Fibroblast of the aortic adventitia (primary cell): ENCODE measurements at regions not wholly inside any gene's neighbourhood (a gene's known extent, or its start where the extent isn't known, plus 50 kb on each side); places are given as distances from the start of the nearest gene placed in this dataset.

Experiments used
- DNase-seq: peaks from one replicate; pipeline ENCODE4 v3.0.0-alpha.2; 2010; ENCODE audit warnings: low read depth
- H3K4me3 ChIP-seq: 2 replicates; pipeline ENCODE4 v1.5.1; 2011; ENCODE audit warnings: low read depth, mild to moderate bottlenecking, control low read depth, low read length, moderate library complexity
- CTCF ChIP-seq: IDR thresholded peaks from 2 replicates; pipeline ENCODE4 v1.5.1; 2011; ENCODE audit warnings: mild to moderate bottlenecking, low read length, control low read depth, inconsistent platforms; ENCODE audit not compliant: insufficient read depth

DNA sequence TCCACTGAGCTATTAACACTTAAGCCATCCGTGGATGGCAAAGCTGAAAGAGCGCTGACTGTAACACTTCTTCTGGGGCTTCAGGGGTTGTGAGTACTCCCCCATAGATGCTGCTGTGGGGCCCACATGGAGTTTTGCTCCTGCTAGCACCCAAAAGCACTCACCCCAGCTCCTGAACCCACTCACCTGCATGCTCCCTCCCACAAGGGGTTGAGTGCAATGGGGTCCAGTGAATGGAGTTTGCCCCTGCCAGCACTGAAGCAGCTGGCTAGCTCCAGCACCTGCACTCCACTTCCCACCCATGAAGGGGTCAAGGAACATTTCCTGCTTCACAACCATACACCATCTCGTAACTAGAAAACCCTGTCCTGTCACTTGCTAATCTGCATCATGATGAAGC is 78.9 kb downstream of the IL21 start:
- H3K4me3 ChIP-seq = no peak overlapping the region
- DNase-seq = no peak
- TF ChIP-seq CTCF = no peak

DNA sequence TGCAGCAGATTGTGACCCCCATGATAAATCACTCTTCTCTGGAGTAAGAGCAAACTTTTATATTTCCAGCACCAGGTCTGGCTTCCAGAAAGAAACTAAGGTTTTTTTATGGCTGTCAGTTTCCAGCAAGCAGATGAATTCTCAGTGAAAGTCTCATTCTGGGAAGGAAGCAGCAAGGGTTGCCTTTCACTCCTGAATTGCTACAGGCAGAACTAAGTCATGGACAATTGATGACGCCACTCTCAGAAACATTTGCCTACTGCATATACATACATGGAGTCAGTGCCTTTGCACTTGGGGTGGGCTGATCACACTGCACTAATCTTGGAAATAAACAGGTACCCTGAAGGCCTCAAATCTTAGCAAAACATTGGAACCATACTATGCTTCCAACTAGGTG is 80.0 kb downstream of the IL21 start:
- no peak for DNase-seq
- TF ChIP-seq CTCF = no peak
- H3K4me3 ChIP-seq = no peak overlapping the region

GRCh38 chr4:122539861-122540465 is 80.9 kb downstream of the IL21 start:
- no peak for TF ChIP-seq CTCF
- DNase-seq = peak; percentile 31
- H3K4me3 ChIP-seq = no peak overlapping the region

DNA sequence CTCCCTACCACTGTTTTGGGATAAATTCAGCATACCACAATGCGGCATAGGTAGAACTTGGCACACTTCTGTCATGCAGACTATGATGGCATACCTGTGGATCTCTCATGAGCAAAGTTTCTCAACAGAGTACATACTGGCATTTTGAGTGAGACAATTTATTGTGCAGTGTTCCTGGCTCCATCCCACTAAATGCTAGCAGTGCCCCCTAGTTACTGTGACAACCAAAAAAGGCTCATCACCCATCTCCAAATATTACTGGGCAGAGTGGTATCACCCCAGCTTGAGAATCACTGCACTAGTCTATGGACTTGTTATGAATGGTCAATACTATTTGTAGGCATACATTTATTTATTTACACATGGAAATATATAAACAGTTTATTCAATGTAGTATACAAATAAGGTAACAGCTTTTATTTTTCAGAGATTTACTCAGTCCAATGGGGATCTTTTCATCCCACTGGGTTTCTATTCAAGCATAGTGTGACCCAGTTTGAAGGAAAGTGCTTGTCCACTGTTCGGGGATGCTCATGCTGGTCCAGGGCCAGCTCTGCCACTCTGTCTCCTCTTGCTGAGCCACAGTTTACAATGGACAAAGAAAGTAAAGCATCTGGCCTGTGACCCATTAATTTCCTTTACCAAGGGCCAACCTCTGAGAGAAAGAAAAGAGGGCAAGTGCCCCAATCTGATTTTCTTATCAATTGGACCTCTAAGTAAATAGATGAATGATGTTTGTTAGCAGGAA is 81.0 kb upstream of the IL2 start:
- no peak for DNase-seq
- no peak overlapping the region for H3K4me3 ChIP-seq
- no peak for TF ChIP-seq CTCF

- peak; percentile 72 for DNase-seq
Measured at GRCh38 chr4:122536001-122536400, 79.5 kb upstream of the IL2 start.

DNA sequence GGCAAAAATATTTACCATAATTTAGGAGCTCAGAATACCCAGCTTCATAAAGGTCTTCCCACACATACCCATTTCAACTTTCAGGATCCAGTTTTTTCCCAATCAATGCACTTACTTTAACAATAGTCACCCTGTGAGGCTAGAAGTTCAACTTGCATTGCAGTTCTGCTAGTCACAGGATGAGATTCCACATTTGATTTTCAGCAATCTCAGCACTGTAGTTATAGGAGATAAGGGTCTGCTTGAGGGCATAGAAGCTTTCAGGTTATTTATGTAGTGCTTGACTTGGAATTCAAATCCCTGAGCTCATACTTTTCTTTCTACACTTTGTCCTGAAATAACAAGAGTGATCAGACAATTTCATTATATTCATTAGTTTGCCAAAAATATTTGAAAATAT is 78.3 kb upstream of the IL2 start:
- no peak for TF ChIP-seq CTCF
- peak; percentile 28 for DNase-seq

More at GRCh38 chr4:122536001-122536400, 79.5 kb upstream of the IL2 start:
- TF ChIP-seq CTCF = no peak
- no peak overlapping the region for H3K4me3 ChIP-seq

More for the DNA sequence above, 78.3 kb upstream of the IL2 start:
- H3K4me3 ChIP-seq = no peak overlapping the region
